GM19468 (cell line): ENCODE measurements at regions not wholly inside any gene's neighbourhood (a gene's known extent, or its start where the extent isn't known, plus 50 kb on each side); places are given as distances from the start of the nearest gene placed in this dataset.
"Not testable (repeated sequence)": the region's sequence is repeated elsewhere in the genome, so short reads cannot be mapped to it uniquely, and the experiment has no call there.

Experiments
- ATAC-seq: cut with Tn5 transposase; IDR thresholded peaks from one replicate; pipeline ENCODE4 v1.9.1; 2021; ENCODE audit warnings: mild to moderate bottlenecking, moderate library complexity, moderate number of reproducible peaks; ENCODE audit not compliant: unreplicated experiment; ENCODE audit errors: extremely low read depth

GRCh38 chr3:127045435-127046045 lies 62.6 kb downstream of the PLXNA1 start:
- ATAC-seq = no peak

GRCh38 chr3:127046690-127047089 lies 63.8 kb downstream of the PLXNA1 start:
- ATAC-seq = not testable (repeated sequence)

GRCh38 chr3:127049393-127049792 lies 66.5 kb downstream of the PLXNA1 start:
- no peak for ATAC-seq

- no peak for ATAC-seq
Measured at GRCh38 chr3:127050733-127051132, 67.8 kb downstream of the PLXNA1 start.

- ATAC-seq = no peak
Measured at GRCh38 chr3:127052121-127052561, 69.2 kb downstream of the PLXNA1 start.

- no peak for ATAC-seq
Measured at GRCh38 chr3:127053026-127053425, 70.1 kb downstream of the PLXNA1 start.

GRCh38 chr3:127053450-127053849 lies 70.5 kb downstream of the PLXNA1 start:
- no peak for ATAC-seq

GRCh38 chr3:127053979-127054378 lies 71.1 kb downstream of the PLXNA1 start:
- no peak for ATAC-seq

GRCh38 chr3:127056281-127056680 lies 73.4 kb downstream of the PLXNA1 start:
- ATAC-seq = no peak

- ATAC-seq = no peak
Measured at GRCh38 chr3:127056976-127057375, 74.1 kb downstream of the PLXNA1 start.

- ATAC-seq = no peak
Measured at GRCh38 chr3:127059072-127059471, 76.2 kb downstream of the PLXNA1 start.

GRCh38 chr3:127061641-127062040 lies 78.7 kb downstream of the PLXNA1 start:
- no peak for ATAC-seq

- ATAC-seq = no peak
Measured at GRCh38 chr3:127062926-127063325, 80.0 kb downstream of the PLXNA1 start.

GRCh38 chr3:127063916-127064315 lies 81.0 kb downstream of the PLXNA1 start:
- no peak for ATAC-seq

- ATAC-seq = no peak
Measured at GRCh38 chr3:127064391-127065137, 81.6 kb downstream of the PLXNA1 start.

GRCh38 chr3:127065138-127065427 lies 82.2 kb downstream of the PLXNA1 start:
- ATAC-seq = no peak

GRCh38 chr3:127065561-127066290 lies 82.8 kb downstream of the PLXNA1 start:
- no peak for ATAC-seq

- ATAC-seq = no peak
Measured at GRCh38 chr3:127066635-127067034, 83.7 kb downstream of the PLXNA1 start.

- no peak for ATAC-seq
Measured at GRCh38 chr3:127067116-127067910, 84.4 kb downstream of the PLXNA1 start.

- no peak for ATAC-seq
Measured at GRCh38 chr3:127068111-127068810, 85.3 kb downstream of the PLXNA1 start.
